HEK293 (cell line): ENCODE measurements at regions not wholly inside any gene's neighbourhood (a gene's known extent, or its start where the extent isn't known, plus 50 kb on each side); places are given as distances from the start of the nearest gene placed in this dataset.

Experiments
- FEZF1 ChIP-seq: fragments of 450-650 bp; formaldehyde crosslinking; IDR thresholded peaks from 2 replicates; pipeline ENCODE4 v1.5.1; 2016; ENCODE audit warnings: missing biosample characterization, missing genetic modification characterization
- GLI4 ChIP-seq: fragments of 450-650 bp; formaldehyde crosslinking; IDR thresholded peaks from 2 replicates; pipeline ENCODE4 v1.5.1; 2016; ENCODE audit warnings: missing biosample characterization, missing genetic modification characterization
- HOXC10 ChIP-seq: sonication (generic); formaldehyde crosslinking; IDR thresholded peaks from 2 replicates; pipeline ENCODE4 v1.8.1; 2023; ENCODE audit warnings: mild to moderate bottlenecking, missing genetic modification reagents
- IKZF3 ChIP-seq: fragments of 450-650 bp; IDR thresholded peaks from 2 replicates; pipeline ENCODE4 v1.5.0; 2018; ENCODE audit warnings: missing biosample characterization, mild to moderate bottlenecking, missing genetic modification characterization, moderate library complexity
- KLF8 ChIP-seq: fragments of 450-650 bp; formaldehyde crosslinking; IDR thresholded peaks from 2 replicates; pipeline ENCODE4 v1.5.1; 2016; ENCODE audit warnings: missing biosample characterization, missing genetic modification characterization
- MYNN ChIP-seq: fragments of 450-650 bp; formaldehyde crosslinking; IDR thresholded peaks from 2 replicates; pipeline ENCODE4 v1.5.1; 2016; ENCODE audit warnings: missing biosample characterization, missing genetic modification characterization, borderline replicate concordance
- SETDB1 ChIP-seq: IDR thresholded peaks from one replicate; pipeline ENCODE4 v1.6.1; 2017; ENCODE audit warnings: mild to moderate bottlenecking, low read length, moderate library complexity, mixed read lengths; ENCODE audit not compliant: insufficient read length
- ZBTB17 ChIP-seq: fragments of 450-650 bp; formaldehyde crosslinking; IDR thresholded peaks from 2 replicates; pipeline ENCODE4 v1.5.1; 2016; ENCODE audit warnings: missing biosample characterization, missing genetic modification characterization
- ZNF140 ChIP-seq: fragments of 450-650 bp; formaldehyde crosslinking; IDR thresholded peaks from 2 replicates; pipeline ENCODE4 v1.5.1; 2016; ENCODE audit warnings: missing biosample characterization, missing genetic modification characterization
- ZNF157 ChIP-seq: fragments of 450-650 bp; formaldehyde crosslinking; IDR thresholded peaks from 2 replicates; pipeline ENCODE4 v1.5.1; 2016; ENCODE audit warnings: missing biosample characterization, missing genetic modification characterization
- ZNF214 ChIP-seq: fragments of 450-650 bp; formaldehyde crosslinking; IDR thresholded peaks from 2 replicates; pipeline ENCODE4 v1.5.1; 2017; ENCODE audit warnings: missing biosample characterization, mild to moderate bottlenecking, missing genetic modification characterization, borderline replicate concordance
- ZNF23 ChIP-seq: fragments of 450-650 bp; formaldehyde crosslinking; IDR thresholded peaks from 2 replicates; pipeline ENCODE4 v1.5.1; 2016; ENCODE audit warnings: missing biosample characterization, missing genetic modification characterization, borderline replicate concordance
- ZNF274 ChIP-seq, 2 experiments: fragments of 200-500 bp in 1 of 2; fragments of 450-650 bp in 1 of 2; sonication (Bioruptor generic) in 1 of 2; formaldehyde crosslinking in 1 of 2; IDR thresholded peaks; 2 replicates each; pipeline versions ENCODE4 v1.5.1 to v1.6.1; 2014 to 2016; ENCODE audit warnings: borderline replicate concordance in 1 of 2, inconsistent platforms in 1 of 2, low read length in 1 of 2, missing biosample characterization in 1 of 2, missing genetic modification characterization in 1 of 2
- ZNF292 ChIP-seq: fragments of 450-650 bp; formaldehyde crosslinking; IDR thresholded peaks from 2 replicates; pipeline ENCODE4 v1.5.1; 2016; ENCODE audit warnings: low read depth, missing biosample characterization, missing genetic modification characterization, borderline replicate concordance
- ZNF302 ChIP-seq: fragments of 450-650 bp; formaldehyde crosslinking; IDR thresholded peaks from 2 replicates; pipeline ENCODE4 v1.5.1; 2016; ENCODE audit warnings: missing biosample characterization, missing genetic modification characterization, low read depth
- ZNF311 ChIP-seq: fragments of 450-650 bp; formaldehyde crosslinking; IDR thresholded peaks from 2 replicates; pipeline ENCODE4 v1.5.1; 2017; ENCODE audit warnings: missing biosample characterization, missing genetic modification characterization, borderline replicate concordance
- ZNF324 ChIP-seq: fragments of 450-650 bp; formaldehyde crosslinking; IDR thresholded peaks from 2 replicates; pipeline ENCODE4 v1.5.1; 2016; ENCODE audit warnings: missing biosample characterization, missing genetic modification characterization
- ZNF426 ChIP-seq: fragments of 450-650 bp; formaldehyde crosslinking; IDR thresholded peaks from 2 replicates; pipeline ENCODE4 v1.5.1; 2017; ENCODE audit warnings: missing biosample characterization, missing genetic modification characterization, mild to moderate bottlenecking, inconsistent platforms, moderate library complexity
- ZNF510 ChIP-seq: fragments of 450-650 bp; formaldehyde crosslinking; IDR thresholded peaks from 2 replicates; pipeline ENCODE4 v1.5.1; 2018; ENCODE audit warnings: mild to moderate bottlenecking, missing genetic modification characterization, missing biosample characterization; ENCODE audit not compliant: insufficient replicate concordance
- ZNF514 ChIP-seq: fragments of 450-650 bp; formaldehyde crosslinking; IDR thresholded peaks from 2 replicates; pipeline ENCODE4 v1.5.1; 2016; ENCODE audit warnings: missing biosample characterization, missing genetic modification characterization
- ZNF521 ChIP-seq: fragments of 450-650 bp; formaldehyde crosslinking; IDR thresholded peaks from 2 replicates; pipeline ENCODE4 v1.5.1; 2017; ENCODE audit warnings: missing biosample characterization, mild to moderate bottlenecking, missing genetic modification characterization
- ZNF529 ChIP-seq: fragments of 450-650 bp; formaldehyde crosslinking; IDR thresholded peaks from 2 replicates; pipeline ENCODE4 v1.5.1; 2017; ENCODE audit warnings: missing genetic modification characterization, missing biosample characterization; ENCODE audit not compliant: insufficient replicate concordance
- ZNF544 ChIP-seq: fragments of 450-650 bp; formaldehyde crosslinking; IDR thresholded peaks from 2 replicates; pipeline ENCODE4 v1.5.0; 2017; ENCODE audit warnings: missing biosample characterization, missing genetic modification characterization
- ZNF600 ChIP-seq: fragments of 450-650 bp; formaldehyde crosslinking; IDR thresholded peaks from 2 replicates; pipeline ENCODE4 v1.5.1; 2016; ENCODE audit warnings: missing biosample characterization, missing genetic modification characterization
- ZNF660 ChIP-seq: fragments of 450-650 bp; IDR thresholded peaks from 2 replicates; pipeline ENCODE4 v1.5.1; 2018; ENCODE audit warnings: missing biosample characterization, mild to moderate bottlenecking, missing genetic modification characterization
- ZNF701 ChIP-seq: fragments of 450-650 bp; formaldehyde crosslinking; IDR thresholded peaks from 2 replicates; pipeline ENCODE4 v1.5.1; 2016; ENCODE audit warnings: missing biosample characterization, missing genetic modification characterization
- ZNF707 ChIP-seq: fragments of 450-650 bp; formaldehyde crosslinking; IDR thresholded peaks from 2 replicates; pipeline ENCODE4 v1.5.1; 2016; ENCODE audit warnings: missing biosample characterization, missing genetic modification characterization
- ZSCAN30 ChIP-seq: fragments of 450-650 bp; IDR thresholded peaks from 2 replicates; pipeline ENCODE4 v1.5.1; 2018; ENCODE audit warnings: missing biosample characterization, mild to moderate bottlenecking, missing genetic modification characterization, moderate library complexity
- TF ChIP-seq, protein P1 (sequence below): sonication (generic); formaldehyde crosslinking; IDR thresholded peaks from 2 replicates; pipeline ENCODE4 v1.8.1; 2022; ENCODE audit warnings: mild to moderate bottlenecking, moderate library complexity, missing genetic modification reagents
- TF ChIP-seq, protein P2 (sequence below): fragments of 450-650 bp; formaldehyde crosslinking; IDR thresholded peaks from 2 replicates; pipeline ENCODE4 v1.5.1; 2016; ENCODE audit warnings: missing biosample characterization, missing genetic modification characterization
- TF ChIP-seq, protein P3 (sequence below): IDR thresholded peaks from 2 replicates; pipeline ENCODE4 v1.6.1; 2011; ENCODE audit warnings: mild to moderate bottlenecking, low read depth, low read length, borderline replicate concordance
- TF ChIP-seq, protein P4 (sequence below): fragments of 450-650 bp; formaldehyde crosslinking; IDR thresholded peaks from 2 replicates; pipeline ENCODE4 v1.5.1; 2016; ENCODE audit warnings: missing biosample characterization, missing genetic modification characterization

DNA sequence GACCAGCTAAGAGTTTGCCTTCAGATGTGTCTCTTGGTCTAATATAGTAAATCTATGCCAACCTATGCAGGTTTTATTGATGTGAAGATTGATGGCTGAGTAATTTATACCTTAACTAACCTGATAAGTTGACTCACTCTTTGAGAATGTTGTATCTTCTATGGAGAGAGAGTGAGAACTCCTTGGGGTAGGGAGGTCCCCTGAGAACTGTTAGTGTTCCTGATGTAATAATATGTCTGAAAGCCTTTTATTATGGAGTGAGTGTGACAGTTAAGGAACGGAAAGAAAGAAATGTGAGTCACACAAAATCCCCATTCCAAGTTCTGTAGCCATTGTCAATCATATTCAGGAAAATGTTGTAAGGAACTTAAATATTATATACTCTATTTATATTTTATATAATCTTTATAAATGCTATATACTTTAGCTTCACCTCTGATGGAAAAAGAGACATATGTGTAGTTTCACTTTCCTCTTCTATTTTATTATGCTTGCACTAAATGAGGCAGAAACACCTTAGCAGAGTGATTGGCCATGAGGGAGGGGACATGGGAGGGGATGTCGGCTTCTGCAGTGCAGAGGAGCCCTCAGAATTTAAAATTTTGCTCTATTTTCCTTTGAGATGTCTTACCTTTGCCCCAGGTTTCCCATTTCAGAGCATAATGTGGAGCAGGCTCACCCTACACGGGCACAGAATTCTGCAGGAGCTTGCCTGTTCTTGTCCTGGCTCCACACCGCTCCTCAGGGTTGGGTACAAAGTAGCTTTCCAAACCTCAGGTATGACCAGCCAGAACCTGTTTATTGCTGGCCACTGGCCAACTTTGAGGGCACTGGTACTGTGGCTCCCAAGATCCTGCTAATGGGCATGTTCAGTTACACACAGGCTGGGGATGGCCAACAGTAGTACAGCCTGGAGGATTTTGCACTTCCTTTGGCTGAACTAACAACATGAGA, 57.7 kb downstream of the ARF6 start (continued):
- TF ChIP-seq ZNF600 (tag by site-specific recombination), result 0 out of 2 replicates have a peak, but pooled peaks have one; percentile 21
- TF ChIP-seq, protein P1, sequence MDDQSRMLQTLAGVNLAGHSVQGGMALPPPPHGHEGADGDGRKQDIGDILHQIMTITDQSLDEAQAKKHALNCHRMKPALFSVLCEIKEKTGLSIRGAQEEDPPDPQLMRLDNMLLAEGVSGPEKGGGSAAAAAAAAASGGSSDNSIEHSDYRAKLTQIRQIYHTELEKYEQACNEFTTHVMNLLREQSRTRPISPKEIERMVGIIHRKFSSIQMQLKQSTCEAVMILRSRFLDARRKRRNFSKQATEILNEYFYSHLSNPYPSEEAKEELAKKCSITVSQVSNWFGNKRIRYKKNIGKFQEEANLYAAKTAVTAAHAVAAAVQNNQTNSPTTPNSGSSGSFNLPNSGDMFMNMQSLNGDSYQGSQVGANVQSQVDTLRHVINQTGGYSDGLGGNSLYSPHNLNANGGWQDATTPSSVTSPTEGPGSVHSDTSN (CRISPR knock-in tag), result no peak
- TF ChIP-seq, protein P2, sequence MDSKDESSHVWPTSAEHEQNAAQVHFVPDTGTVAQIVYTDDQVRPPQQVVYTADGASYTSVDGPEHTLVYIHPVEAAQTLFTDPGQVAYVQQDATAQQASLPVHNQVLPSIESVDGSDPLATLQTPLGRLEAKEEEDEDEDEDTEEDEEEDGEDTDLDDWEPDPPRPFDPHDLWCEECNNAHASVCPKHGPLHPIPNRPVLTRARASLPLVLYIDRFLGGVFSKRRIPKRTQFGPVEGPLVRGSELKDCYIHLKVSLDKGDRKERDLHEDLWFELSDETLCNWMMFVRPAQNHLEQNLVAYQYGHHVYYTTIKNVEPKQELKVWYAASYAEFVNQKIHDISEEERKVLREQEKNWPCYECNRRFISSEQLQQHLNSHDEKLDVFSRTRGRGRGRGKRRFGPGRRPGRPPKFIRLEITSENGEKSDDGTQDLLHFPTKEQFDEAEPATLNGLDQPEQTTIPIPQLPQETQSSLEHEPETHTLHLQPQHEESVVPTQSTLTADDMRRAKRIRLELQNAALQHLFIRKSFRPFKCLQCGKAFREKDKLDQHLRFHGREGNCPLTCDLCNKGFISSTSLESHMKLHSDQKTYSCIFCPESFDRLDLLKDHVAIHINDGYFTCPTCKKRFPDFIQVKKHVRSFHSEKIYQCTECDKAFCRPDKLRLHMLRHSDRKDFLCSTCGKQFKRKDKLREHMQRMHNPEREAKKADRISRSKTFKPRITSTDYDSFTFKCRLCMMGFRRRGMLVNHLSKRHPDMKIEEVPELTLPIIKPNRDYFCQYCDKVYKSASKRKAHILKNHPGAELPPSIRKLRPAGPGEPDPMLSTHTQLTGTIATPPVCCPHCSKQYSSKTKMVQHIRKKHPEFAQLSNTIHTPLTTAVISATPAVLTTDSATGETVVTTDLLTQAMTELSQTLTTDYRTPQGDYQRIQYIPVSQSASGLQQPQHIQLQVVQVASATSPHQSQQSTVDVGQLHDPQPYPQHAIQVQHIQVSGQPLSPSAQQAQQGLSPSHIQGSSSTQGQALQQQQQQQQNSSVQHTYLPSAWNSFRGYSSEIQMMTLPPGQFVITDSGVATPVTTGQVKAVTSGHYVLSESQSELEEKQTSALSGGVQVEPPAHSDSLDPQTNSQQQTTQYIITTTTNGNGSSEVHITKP (tag by site-specific recombination), result peak; percentile 40; the same call in 1 of the 2 replicates
- TF ChIP-seq ZNF544 (tag by site-specific recombination), result no peak
- TF ChIP-seq ZNF214, result no peak
- no peak for TF ChIP-seq ZBTB17 (tag by site-specific recombination)
- no peak for TF ChIP-seq SETDB1
- TF ChIP-seq HOXC10 (CRISPR knock-in tag), result no peak
- TF ChIP-seq ZNF701, result no peak
- TF ChIP-seq ZNF23 (tag by site-specific recombination), result no peak
- no peak for TF ChIP-seq ZNF529
- TF ChIP-seq ZNF660 (tag by site-specific recombination), result no peak
- no peak for TF ChIP-seq ZNF510
- no peak for TF ChIP-seq ZNF324
- TF ChIP-seq IKZF3 (tag by site-specific recombination), result no peak
- no peak for TF ChIP-seq ZNF311 (tag by site-specific recombination)
- TF ChIP-seq, protein P3, sequence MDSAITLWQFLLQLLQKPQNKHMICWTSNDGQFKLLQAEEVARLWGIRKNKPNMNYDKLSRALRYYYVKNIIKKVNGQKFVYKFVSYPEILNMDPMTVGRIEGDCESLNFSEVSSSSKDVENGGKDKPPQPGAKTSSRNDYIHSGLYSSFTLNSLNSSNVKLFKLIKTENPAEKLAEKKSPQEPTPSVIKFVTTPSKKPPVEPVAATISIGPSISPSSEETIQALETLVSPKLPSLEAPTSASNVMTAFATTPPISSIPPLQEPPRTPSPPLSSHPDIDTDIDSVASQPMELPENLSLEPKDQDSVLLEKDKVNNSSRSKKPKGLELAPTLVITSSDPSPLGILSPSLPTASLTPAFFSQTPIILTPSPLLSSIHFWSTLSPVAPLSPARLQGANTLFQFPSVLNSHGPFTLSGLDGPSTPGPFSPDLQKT, result no peak
- TF ChIP-seq ZSCAN30 (tag by site-specific recombination), result 0 out of 2 replicates have a peak, but pooled peaks have one; percentile 18
- TF ChIP-seq ZNF514 (tag by site-specific recombination), result no peak
- no peak for TF ChIP-seq ZNF426 (tag by site-specific recombination)
- TF ChIP-seq KLF8 (tag by site-specific recombination), result 0 out of 2 replicates have a peak, but pooled peaks have one; percentile 22
- no peak for TF ChIP-seq GLI4 (tag by site-specific recombination)
- peak; percentile 80 for TF ChIP-seq MYNN
- TF ChIP-seq ZNF521 (tag by site-specific recombination), result no peak
- TF ChIP-seq ZNF707 (tag by site-specific recombination), result no peak
- TF ChIP-seq, protein P4, sequence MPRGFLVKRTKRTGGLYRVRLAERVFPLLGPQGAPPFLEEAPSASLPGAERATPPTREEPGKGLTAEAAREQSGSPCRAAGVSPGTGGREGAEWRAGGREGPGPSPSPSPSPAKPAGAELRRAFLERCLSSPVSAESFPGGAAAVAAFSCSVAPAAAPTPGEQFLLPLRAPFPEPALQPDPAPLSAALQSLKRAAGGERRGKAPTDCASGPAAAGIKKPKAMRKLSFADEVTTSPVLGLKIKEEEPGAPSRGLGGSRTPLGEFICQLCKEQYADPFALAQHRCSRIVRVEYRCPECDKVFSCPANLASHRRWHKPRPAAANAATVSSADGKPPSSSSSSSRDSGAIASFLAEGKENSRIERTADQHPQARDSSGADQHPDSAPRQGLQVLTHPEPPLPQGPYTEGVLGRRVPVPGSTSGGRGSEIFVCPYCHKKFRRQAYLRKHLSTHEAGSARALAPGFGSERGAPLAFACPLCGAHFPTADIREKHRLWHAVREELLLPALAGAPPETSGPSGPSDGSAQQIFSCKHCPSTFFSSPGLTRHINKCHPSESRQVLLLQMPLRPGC (tag by site-specific recombination), result no peak
- TF ChIP-seq ZNF292, result no peak
- no peak for TF ChIP-seq ZNF157 (tag by site-specific recombination)
- TF ChIP-seq ZNF302, result no peak
- peak; percentile 25; the same call in 1 of the 2 replicates for TF ChIP-seq FEZF1 (tag by site-specific recombination)
- no peak for TF ChIP-seq ZNF140 (tag by site-specific recombination)
- TF ChIP-seq ZNF274 (IDR thresholded peaks at IDR 0.05; ENCODE audit: low read length), result no peak
- TF ChIP-seq ZNF274 (tag by site-specific recombination; IDR thresholded peaks at IDR 0.05; ENCODE audit: borderline replicate concordance), result no peak
